ENCODE measurements at regions not wholly inside any gene's neighbourhood (a gene's known extent, or its start where the extent isn't known, plus 50 kb on each side); places are given as distances from the start of the nearest gene placed in this dataset.

DNA sequence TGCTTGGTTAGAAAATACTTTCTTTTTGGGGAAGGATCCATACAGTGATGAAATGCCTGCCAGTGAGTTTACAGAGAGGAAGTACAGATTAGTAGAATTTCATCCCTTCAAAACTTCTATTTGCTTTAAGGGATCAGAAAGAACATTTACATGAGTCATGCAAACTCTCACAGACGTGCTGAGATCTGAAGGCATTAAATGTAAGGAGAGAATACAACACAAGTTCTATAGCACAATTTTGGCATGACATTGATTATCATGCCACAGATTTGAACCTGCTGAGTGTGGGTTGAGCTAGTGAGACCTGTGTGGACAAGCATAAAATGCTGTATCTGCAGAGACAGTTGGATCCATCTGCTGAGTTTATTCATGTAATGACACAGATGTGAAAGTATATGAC is 613.6 kb upstream of the SEMA6A start:
- no peak overlapping the region for H3K9ac ChIP-seq
- no peaks in the 10 kb centered on the region for H3K79me2 ChIP-seq (ENCODE audit: insufficient read depth, low read depth)
- H3K4me1 ChIP-seq (ENCODE audit: low read depth, poor library complexity, severe bottlenecking), result no peaks in the 10 kb centered on the region
- H3K36me3 ChIP-seq (ENCODE audit: insufficient read depth), result no peaks in the 10 kb centered on the region
- H3K4me3 ChIP-seq (IDR thresholded peaks at IDR 0.05; ENCODE audit: insufficient read depth, low read depth, low read length), result no peak overlapping the region
- H2AFZ ChIP-seq (ENCODE audit: low read depth), result no peak overlapping the region
- no peak overlapping the region for H3K4me2 ChIP-seq
- TF ChIP-seq, protein P1, sequence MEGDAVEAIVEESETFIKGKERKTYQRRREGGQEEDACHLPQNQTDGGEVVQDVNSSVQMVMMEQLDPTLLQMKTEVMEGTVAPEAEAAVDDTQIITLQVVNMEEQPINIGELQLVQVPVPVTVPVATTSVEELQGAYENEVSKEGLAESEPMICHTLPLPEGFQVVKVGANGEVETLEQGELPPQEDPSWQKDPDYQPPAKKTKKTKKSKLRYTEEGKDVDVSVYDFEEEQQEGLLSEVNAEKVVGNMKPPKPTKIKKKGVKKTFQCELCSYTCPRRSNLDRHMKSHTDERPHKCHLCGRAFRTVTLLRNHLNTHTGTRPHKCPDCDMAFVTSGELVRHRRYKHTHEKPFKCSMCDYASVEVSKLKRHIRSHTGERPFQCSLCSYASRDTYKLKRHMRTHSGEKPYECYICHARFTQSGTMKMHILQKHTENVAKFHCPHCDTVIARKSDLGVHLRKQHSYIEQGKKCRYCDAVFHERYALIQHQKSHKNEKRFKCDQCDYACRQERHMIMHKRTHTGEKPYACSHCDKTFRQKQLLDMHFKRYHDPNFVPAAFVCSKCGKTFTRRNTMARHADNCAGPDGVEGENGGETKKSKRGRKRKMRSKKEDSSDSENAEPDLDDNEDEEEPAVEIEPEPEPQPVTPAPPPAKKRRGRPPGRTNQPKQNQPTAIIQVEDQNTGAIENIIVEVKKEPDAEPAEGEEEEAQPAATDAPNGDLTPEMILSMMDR (conservative IDR thresholded peaks at IDR 0.05; ENCODE audit: low read depth, low read length), result no peak
- no peak overlapping the region for H3K27ac ChIP-seq
- H4K20me1 ChIP-seq (ENCODE audit: insufficient read depth), result no peaks in the 10 kb centered on the region
- no peaks in the 10 kb centered on the region for H3K27me3 ChIP-seq (ENCODE audit: insufficient read depth, low read depth)

DNA sequence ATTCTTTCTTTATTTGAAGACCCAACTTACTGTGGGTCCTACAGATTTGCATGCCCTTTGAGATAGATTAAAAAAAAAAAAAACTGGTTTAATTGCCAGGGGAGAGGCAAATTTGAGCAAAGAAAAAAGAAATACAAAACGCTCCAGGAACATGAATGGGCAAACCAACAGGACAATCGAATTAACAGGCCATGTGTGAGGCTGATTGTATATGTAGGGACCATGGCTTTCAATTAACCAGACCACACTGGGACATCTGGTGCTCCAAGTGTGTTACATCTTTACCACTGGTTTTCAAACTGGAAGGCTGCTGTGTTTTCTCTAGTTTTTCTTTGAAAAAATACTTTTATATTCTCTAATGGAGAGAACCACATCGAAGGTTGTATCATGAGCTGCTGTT is 612.1 kb upstream of the SEMA6A start:
- Histone ChIP-seq H4K20me1 (ENCODE audit: insufficient read depth) (no peaks in the 10 kb centered on the region), H2AFZ (ENCODE audit: low read depth) (no peak overlapping the region), H3K9ac (no peak overlapping the region), H3K4me3 (IDR thresholded peaks at IDR 0.05; ENCODE audit: insufficient read depth, low read depth, low read length) (no peak overlapping the region), H3K36me3 (ENCODE audit: insufficient read depth) (no peaks in the 10 kb centered on the region), H3K27ac (no peak overlapping the region), H3K27me3 (ENCODE audit: insufficient read depth, low read depth) (no peaks in the 10 kb centered on the region), H3K4me1 (ENCODE audit: low read depth, poor library complexity, severe bottlenecking) (no peaks in the 10 kb centered on the region), H3K4me2 (no peak overlapping the region), H3K79me2 (ENCODE audit: insufficient read depth, low read depth) (no peaks in the 10 kb centered on the region)
- TF ChIP-seq, protein P1 (conservative IDR thresholded peaks at IDR 0.05; ENCODE audit: low read depth, low read length), result no peak

DNA sequence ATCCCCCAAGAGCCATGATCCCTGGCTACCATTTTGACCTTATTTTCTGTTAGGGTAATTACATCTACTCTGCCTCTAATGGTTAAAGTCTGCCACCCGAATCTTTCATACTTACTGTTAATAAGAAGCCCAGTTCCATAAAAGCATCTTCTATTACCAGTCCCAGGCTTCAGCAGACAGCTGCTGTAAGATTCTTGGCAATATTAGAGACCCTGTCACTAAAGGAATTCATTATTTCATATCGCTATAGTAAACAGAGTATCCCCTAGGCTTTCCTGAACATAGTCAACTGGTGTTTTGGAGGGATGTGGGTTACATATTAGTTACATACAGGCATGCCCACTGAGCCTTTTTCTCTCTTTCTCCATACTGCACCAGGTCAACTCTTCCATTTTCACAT is 608.7 kb upstream of the SEMA6A start:
- Histone ChIP-seq H3K9ac (no peak overlapping the region), H3K36me3 (ENCODE audit: insufficient read depth) (no peaks in the 10 kb centered on the region), H3K27ac (no peak overlapping the region), H3K27me3 (ENCODE audit: insufficient read depth, low read depth) (no peaks in the 10 kb centered on the region), H3K4me2 (no peak overlapping the region), H4K20me1 (ENCODE audit: insufficient read depth) (no peaks in the 10 kb centered on the region), H3K4me3 (IDR thresholded peaks at IDR 0.05; ENCODE audit: insufficient read depth, low read depth, low read length) (no peak overlapping the region), H2AFZ (ENCODE audit: low read depth) (no peak overlapping the region), H3K4me1 (ENCODE audit: low read depth, poor library complexity, severe bottlenecking) (no peaks in the 10 kb centered on the region), H3K79me2 (ENCODE audit: insufficient read depth, low read depth) (no peaks in the 10 kb centered on the region)
- TF ChIP-seq, protein P1 (conservative IDR thresholded peaks at IDR 0.05; ENCODE audit: low read depth, low read length), result no peak

DNA sequence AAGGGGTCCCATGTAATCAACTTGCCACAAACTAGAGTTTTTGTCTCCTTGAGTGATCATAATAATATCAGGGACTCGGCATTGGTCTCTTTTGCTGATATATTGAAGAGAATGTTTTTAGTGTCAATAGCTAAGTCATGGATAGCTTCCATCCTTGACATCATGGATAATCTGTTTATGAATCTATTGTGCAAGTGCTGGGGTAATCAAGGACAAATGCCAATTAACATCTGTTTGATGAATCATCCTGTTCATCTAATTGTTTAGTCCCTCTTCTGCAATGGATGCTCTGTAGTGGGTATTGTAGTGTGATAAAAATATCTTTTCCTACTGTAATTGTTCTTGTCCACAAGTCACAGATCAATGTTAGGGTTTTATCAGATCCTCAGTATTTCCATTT is 607.5 kb upstream of the SEMA6A start:
- Histone ChIP-seq H3K79me2 (ENCODE audit: insufficient read depth, low read depth) (no peaks in the 10 kb centered on the region), H3K27ac (no peak overlapping the region), H3K9ac (no peak overlapping the region), H3K4me3 (IDR thresholded peaks at IDR 0.05; ENCODE audit: insufficient read depth, low read depth, low read length) (no peak overlapping the region), H3K4me2 (no peak overlapping the region), H2AFZ (ENCODE audit: low read depth) (no peak overlapping the region), H3K4me1 (ENCODE audit: low read depth, poor library complexity, severe bottlenecking) (no peaks in the 10 kb centered on the region), H3K27me3 (ENCODE audit: insufficient read depth, low read depth) (no peaks in the 10 kb centered on the region), H4K20me1 (ENCODE audit: insufficient read depth) (no peaks in the 10 kb centered on the region), H3K36me3 (ENCODE audit: insufficient read depth) (no peaks in the 10 kb centered on the region)
- TF ChIP-seq, protein P1 (conservative IDR thresholded peaks at IDR 0.05; ENCODE audit: low read depth, low read length), result no peak

DNA sequence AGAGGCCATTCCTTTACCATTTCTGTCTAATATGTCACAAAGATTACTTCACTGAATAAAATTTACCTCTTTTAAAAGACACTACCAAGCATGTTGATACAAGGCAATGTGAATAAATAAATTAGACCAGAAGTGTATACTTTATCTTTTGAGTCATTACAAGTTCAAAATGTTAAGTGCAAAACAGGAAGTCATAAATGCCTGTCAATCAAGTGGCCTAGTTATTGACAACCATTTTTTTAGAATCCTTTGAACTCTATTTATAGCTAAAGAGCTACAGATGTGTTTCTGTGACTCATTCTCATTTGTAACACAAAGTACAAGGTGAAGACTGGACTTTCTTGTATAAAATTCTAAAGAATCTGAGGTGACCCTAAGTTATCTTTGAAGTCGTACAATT is 602.7 kb upstream of the SEMA6A start:
- H3K27ac ChIP-seq, result no peak overlapping the region
- H4K20me1 ChIP-seq (ENCODE audit: insufficient read depth), result no peaks in the 10 kb centered on the region
- H3K4me2 ChIP-seq, result no peak overlapping the region
- H3K9ac ChIP-seq, result no peak overlapping the region
- H3K4me3 ChIP-seq (IDR thresholded peaks at IDR 0.05; ENCODE audit: insufficient read depth, low read depth, low read length), result no peak overlapping the region
- no peaks in the 10 kb centered on the region for H3K36me3 ChIP-seq (ENCODE audit: insufficient read depth)
- H2AFZ ChIP-seq (ENCODE audit: low read depth), result no peak overlapping the region
- H3K4me1 ChIP-seq (ENCODE audit: low read depth, poor library complexity, severe bottlenecking), result no peaks in the 10 kb centered on the region
- H3K79me2 ChIP-seq (ENCODE audit: insufficient read depth, low read depth), result no peaks in the 10 kb centered on the region
- TF ChIP-seq, protein P1 (conservative IDR thresholded peaks at IDR 0.05; ENCODE audit: low read depth, low read length), result no peak
- H3K27me3 ChIP-seq (ENCODE audit: insufficient read depth, low read depth), result no peaks in the 10 kb centered on the region

Data from KMS-11 (cell line).